GM12892 (cell line): ENCODE measurements at regions not wholly inside any gene's neighbourhood (a gene's known extent, or its start where the extent isn't known, plus 50 kb on each side); places are given as distances from the start of the nearest gene placed in this dataset.

Experiments
- DNase-seq: peaks from one replicate; pipeline ENCODE4 v3.0.0; 2011; ENCODE audit not compliant: insufficient read length
- FAIRE-seq: peaks from 2 replicates; lab custom pipeline; 2011; peaks lifted over from hg19 to GRCh38; lab: Jason Lieb, UNC
- POLR2A ChIP-seq: IDR thresholded peaks from 2 replicates; pipeline ENCODE4 v1.6.1; 2011; ENCODE audit warnings: low read depth, low read length, control low read depth
- POLR2AphosphoS5 ChIP-seq: IDR thresholded peaks from 2 replicates; pipeline ENCODE4 v1.6.1; 2011; ENCODE audit warnings: low read depth, low read length, control low read depth
- TAF1 ChIP-seq: IDR thresholded peaks from 2 replicates; pipeline ENCODE4 v1.6.1; 2011; ENCODE audit warnings: low read depth, mild to moderate bottlenecking, control low read depth, low read length, borderline replicate concordance

GRCh38 chr9:108286638-108287206 is 569.1 kb downstream of the ACTL7B start:
- FAIRE-seq (no peak), DNase-seq (no peak)
- TF ChIP-seq TAF1 (no peak), POLR2AphosphoS5 (no peak), POLR2A (no peak)

DNA sequence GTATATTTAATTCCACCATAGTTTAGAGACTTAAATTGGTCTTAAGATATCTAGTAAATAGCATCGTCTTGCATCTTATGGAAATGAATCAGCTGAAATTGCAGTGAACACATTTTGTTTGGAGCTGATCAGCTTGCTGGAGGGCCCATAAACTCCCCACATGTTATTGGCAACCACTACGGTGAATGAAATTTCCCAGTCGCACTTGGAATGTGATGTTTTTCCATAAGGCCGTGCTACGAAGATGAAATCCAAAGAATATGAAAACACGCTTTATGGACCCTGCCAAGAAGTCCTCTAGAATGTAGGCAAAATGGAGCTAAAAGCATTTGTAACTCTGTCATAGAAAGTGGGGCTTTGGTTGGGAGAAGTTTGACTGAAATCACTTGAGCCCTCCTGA is 572.1 kb downstream of the ACTL7B start:
- no peak for DNase-seq
- TF ChIP-seq POLR2A = no peak
- no peak for FAIRE-seq

- DNase-seq = no peak
- TF ChIP-seq POLR2A (no peak), POLR2AphosphoS5 (no peak), TAF1 (no peak)
- FAIRE-seq = no peak
These were observed 572.9 kb downstream of the ACTL7B start for GRCh38 chr9:108282872-108283271.

GRCh38 chr9:108281696-108282095 is 574.1 kb downstream of the ACTL7B start:
- no peak for TF ChIP-seq TAF1
- TF ChIP-seq POLR2AphosphoS5 = no peak
- TF ChIP-seq POLR2A = no peak
- no peak for FAIRE-seq
- DNase-seq = no peak

DNA sequence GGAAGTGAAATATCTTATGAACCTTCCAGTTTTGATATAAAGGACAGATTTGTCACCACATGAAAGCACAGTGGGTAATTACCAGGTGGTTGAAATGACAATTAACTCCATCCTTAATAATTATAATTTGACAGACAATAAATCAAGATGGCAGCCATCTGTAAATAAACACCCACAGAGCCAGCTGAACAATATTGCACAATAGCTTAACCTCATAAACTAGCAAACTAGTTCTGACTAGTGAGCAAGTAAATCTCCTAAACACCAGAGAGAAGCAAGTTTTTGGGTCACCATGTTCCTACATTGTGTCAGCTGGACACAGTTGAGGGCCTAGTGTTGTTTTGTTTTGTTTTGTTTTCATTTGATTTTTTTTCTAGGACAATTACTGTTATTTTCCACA is 577.4 kb downstream of the ACTL7B start:
- TF ChIP-seq POLR2AphosphoS5 (no peak), POLR2A (no peak), TAF1 (no peak)
- no peak for DNase-seq
- no peak for FAIRE-seq

- FAIRE-seq = no peak
- no peak for DNase-seq
- no peak for TF ChIP-seq TAF1
- no peak for TF ChIP-seq POLR2A
- TF ChIP-seq POLR2AphosphoS5 = no peak
These were observed 578.6 kb downstream of the ACTL7B start for GRCh38 chr9:108277216-108277615.

DNA sequence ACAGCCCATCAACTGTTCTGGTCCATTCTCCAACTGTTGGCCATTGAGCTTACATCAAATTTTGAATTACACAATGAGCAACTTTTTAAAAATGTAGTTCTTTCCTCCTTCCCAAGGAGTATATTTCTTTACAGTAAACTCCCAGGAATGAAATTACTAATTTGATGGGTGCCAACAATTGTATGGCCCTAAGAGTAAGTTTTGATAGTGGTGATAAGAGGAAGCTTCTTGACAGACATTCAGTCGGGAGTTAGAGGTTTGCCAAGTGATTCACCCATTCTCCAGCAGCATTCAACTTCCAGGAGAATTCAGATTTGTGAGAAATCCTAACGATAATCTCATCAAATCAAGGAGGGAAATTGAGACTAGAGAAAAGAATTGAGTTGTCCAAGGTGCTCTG is 579.9 kb downstream of the ACTL7B start:
- DNase-seq = no peak
- FAIRE-seq = no peak
- TF ChIP-seq POLR2AphosphoS5 (no peak), TAF1 (no peak), POLR2A (no peak)

DNA sequence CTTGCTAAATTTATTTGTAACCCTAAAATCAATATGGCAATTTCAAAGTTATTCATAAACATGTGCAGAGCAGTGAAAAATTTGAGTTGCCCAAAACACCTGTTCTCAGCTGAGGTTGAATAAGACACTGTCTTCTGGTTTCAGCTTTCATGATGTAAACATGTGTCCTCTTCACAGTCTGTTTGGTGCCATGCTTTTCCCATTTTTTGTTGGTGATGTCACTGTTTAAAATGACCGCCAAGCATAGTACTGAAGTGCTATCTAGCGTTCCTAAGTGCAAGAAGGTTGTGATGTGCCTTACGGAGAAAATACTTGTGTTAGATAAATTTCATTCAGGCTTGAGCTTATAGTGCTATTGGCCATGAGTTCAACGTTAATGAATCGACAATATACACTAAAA is 580.8 kb downstream of the ACTL7B start:
- FAIRE-seq = no peak
- no peak for DNase-seq
- no peak for TF ChIP-seq POLR2A
- TF ChIP-seq POLR2AphosphoS5 = no peak
- TF ChIP-seq TAF1 = no peak

DNA sequence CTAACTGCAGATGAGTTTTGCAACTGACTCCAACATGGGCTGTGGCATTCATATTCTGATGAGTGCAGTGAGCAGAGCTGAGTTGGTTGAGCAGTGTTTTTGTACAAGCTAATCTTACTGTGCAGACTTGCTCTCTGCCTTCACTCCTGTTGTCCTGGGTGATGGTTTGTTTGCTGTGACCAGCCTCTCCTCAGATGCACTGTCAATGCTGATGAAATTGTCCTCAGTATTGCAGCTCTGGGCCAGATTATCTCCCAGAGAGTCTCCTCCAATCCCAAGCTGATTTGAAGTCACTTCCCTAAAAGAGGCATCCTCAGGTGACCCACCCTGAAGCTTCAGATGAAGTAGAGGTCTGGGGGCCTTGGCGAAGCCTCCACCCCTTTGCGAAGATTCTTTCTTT is 581.8 kb downstream of the ACTL7B start:
- no peak for TF ChIP-seq TAF1
- TF ChIP-seq POLR2A = no peak
- TF ChIP-seq POLR2AphosphoS5 = no peak
- no peak for FAIRE-seq
- no peak for DNase-seq

- TF ChIP-seq POLR2A = no peak
- no peak for TF ChIP-seq POLR2AphosphoS5
- no peak for TF ChIP-seq TAF1
- no peak for FAIRE-seq
- no peak for DNase-seq
These were observed 583.4 kb downstream of the ACTL7B start for GRCh38 chr9:108272349-108272899.

DNA sequence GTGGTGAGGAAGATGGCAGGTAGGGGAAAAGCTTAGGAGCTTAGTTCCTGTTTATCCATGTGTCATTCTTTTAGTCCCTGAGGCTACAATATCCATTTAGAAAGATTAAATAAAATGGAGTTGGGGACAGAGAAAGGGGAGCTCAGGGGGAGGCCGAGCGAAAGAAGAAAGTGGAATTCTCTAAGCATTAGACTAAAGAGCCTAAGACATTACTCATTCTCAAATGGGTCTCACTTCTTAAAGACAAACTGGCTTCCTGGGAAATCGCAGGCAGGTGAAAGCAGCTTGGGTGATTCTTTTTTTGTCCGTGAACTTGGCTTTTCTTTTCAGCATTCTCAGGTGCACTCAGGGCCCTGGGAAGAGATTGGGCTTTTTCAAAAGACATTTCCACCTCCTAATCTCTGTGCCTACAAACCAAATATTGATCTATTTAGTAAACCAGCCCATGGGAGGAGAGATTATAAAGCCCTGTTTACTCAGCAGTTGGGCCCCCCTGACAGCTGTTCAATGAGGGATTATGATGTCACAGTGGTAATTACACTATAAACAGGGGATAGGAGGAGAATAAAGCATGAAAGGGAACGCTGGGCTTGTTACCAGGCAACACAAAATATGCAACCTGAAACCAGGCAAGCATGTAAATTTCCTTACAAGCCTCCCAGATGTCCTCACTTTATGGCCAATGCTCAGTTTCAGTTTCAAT is 584.0 kb downstream of the ACTL7B start:
- no peak for TF ChIP-seq TAF1
- no peak for TF ChIP-seq POLR2A
- TF ChIP-seq POLR2AphosphoS5 = no peak
- no peak for DNase-seq
- FAIRE-seq = no peak

GRCh38 chr9:108271236-108271635 is 584.5 kb downstream of the ACTL7B start:
- DNase-seq = no peak

DNA sequence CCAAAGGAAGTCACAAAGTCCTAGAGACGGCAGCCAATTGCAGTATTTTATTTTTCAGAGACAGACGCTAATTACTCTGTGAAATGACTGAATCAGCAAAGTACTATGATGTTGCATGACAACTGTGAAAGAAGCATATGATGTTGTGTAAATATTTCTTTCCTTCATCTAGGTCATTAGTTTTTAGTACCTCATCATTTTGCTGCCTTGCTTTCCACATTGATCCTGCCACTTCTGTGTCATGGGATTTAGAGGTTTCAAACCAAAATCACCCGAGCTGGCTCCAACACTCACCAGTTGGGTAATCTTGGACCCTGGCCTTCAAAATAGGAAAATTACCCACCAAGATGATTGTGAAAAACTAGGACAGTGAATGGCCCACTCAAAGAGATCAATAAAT is 585.2 kb downstream of the ACTL7B start:
- TF ChIP-seq POLR2AphosphoS5 = no peak
- TF ChIP-seq TAF1 = no peak
- FAIRE-seq = no peak
- no peak for DNase-seq

More at GRCh38 chr9:108271236-108271635, 584.5 kb downstream of the ACTL7B start:
- FAIRE-seq = no peak
- TF ChIP-seq TAF1 (no peak), POLR2A (no peak), POLR2AphosphoS5 (no peak)
